ENCODE measurements at regions not wholly inside any gene's neighbourhood (a gene's known extent, or its start where the extent isn't known, plus 50 kb on each side); places are given as distances from the start of the nearest gene placed in this dataset.
"Not testable (repeated sequence)": the region's sequence is repeated elsewhere in the genome, so short reads cannot be mapped to it uniquely, and the experiment has no call there.

GRCh38 chr11:128157423-128158298 is 429.7 kb downstream of the ETS1 start:
- Histone ChIP-seq H3K4me3 (ENCODE audit: low read depth, low read length) (peak overlapping the region; percentile 30), H3K9ac (ENCODE audit: low read depth, low read length) (peak overlapping the region; percentile 48), H3K9me3 (ENCODE audit: control insufficient read depth, insufficient read depth, low read length) (no peaks in the 10 kb centered on the region), H3K36me3 (ENCODE audit: control insufficient read depth, insufficient read depth, low read length) (no peaks in the 10 kb centered on the region), H3K27me3 (ENCODE audit: control insufficient read depth, insufficient read depth, low read length) (no peaks in the 10 kb centered on the region), H3K4me1 (ENCODE audit: control insufficient read depth, insufficient read depth, low read length) (no peaks in the 10 kb centered on the region)

GRCh38 chr11:128156486-128156885 is 430.9 kb downstream of the ETS1 start:
- H3K36me3 ChIP-seq (ENCODE audit: control insufficient read depth, insufficient read depth, low read length), result no peaks in the 10 kb centered on the region
- H3K9ac ChIP-seq (ENCODE audit: low read depth, low read length), result no peak overlapping the region
- no peak overlapping the region for H3K4me3 ChIP-seq (ENCODE audit: low read depth, low read length)
- H3K27me3 ChIP-seq (ENCODE audit: control insufficient read depth, insufficient read depth, low read length), result no peaks in the 10 kb centered on the region
- H3K4me1 ChIP-seq (ENCODE audit: control insufficient read depth, insufficient read depth, low read length), result no peaks in the 10 kb centered on the region
- no peaks in the 10 kb centered on the region for H3K9me3 ChIP-seq (ENCODE audit: control insufficient read depth, insufficient read depth, low read length)

- Histone ChIP-seq H3K4me3 (ENCODE audit: low read depth, low read length) (no peak overlapping the region), H3K36me3 (ENCODE audit: control insufficient read depth, insufficient read depth, low read length) (no peaks in the 10 kb centered on the region), H3K9ac (ENCODE audit: low read depth, low read length) (no peak overlapping the region), H3K9me3 (ENCODE audit: control insufficient read depth, insufficient read depth, low read length) (no peaks in the 10 kb centered on the region), H3K4me1 (ENCODE audit: control insufficient read depth, insufficient read depth, low read length) (no peaks in the 10 kb centered on the region), H3K27me3 (ENCODE audit: control insufficient read depth, insufficient read depth, low read length) (no peaks in the 10 kb centered on the region)
Measured at GRCh38 chr11:128155590-128155989, 431.8 kb downstream of the ETS1 start.

GRCh38 chr11:128153697-128154048 is 433.7 kb downstream of the ETS1 start:
- no peak overlapping the region for H3K4me3 ChIP-seq (ENCODE audit: low read depth, low read length)
- no peaks in the 10 kb centered on the region for H3K9me3 ChIP-seq (ENCODE audit: control insufficient read depth, insufficient read depth, low read length)
- H3K9ac ChIP-seq (ENCODE audit: low read depth, low read length), result no peak overlapping the region
- H3K36me3 ChIP-seq (ENCODE audit: control insufficient read depth, insufficient read depth, low read length), result no peaks in the 10 kb centered on the region
- H3K27me3 ChIP-seq (ENCODE audit: control insufficient read depth, insufficient read depth, low read length), result no peaks in the 10 kb centered on the region
- no peaks in the 10 kb centered on the region for H3K4me1 ChIP-seq (ENCODE audit: control insufficient read depth, insufficient read depth, low read length)

GRCh38 chr11:128152796-128153696 is 434.3 kb downstream of the ETS1 start:
- Histone ChIP-seq H3K4me3 (ENCODE audit: low read depth, low read length) (no peak overlapping the region), H3K27me3 (ENCODE audit: control insufficient read depth, insufficient read depth, low read length) (no peaks in the 10 kb centered on the region), H3K4me1 (ENCODE audit: control insufficient read depth, insufficient read depth, low read length) (no peaks in the 10 kb centered on the region), H3K9ac (ENCODE audit: low read depth, low read length) (no peak overlapping the region), H3K36me3 (ENCODE audit: control insufficient read depth, insufficient read depth, low read length) (no peaks in the 10 kb centered on the region), H3K9me3 (ENCODE audit: control insufficient read depth, insufficient read depth, low read length) (no peaks in the 10 kb centered on the region)

GRCh38 chr11:128151780-128152179 is 435.6 kb downstream of the ETS1 start:
- Histone ChIP-seq H3K9me3 (ENCODE audit: control insufficient read depth, insufficient read depth, low read length) (no peaks in the 10 kb centered on the region), H3K36me3 (ENCODE audit: control insufficient read depth, insufficient read depth, low read length) (no peaks in the 10 kb centered on the region), H3K9ac (ENCODE audit: low read depth, low read length) (no peak overlapping the region), H3K4me1 (ENCODE audit: control insufficient read depth, insufficient read depth, low read length) (no peaks in the 10 kb centered on the region), H3K27me3 (ENCODE audit: control insufficient read depth, insufficient read depth, low read length) (no peaks in the 10 kb centered on the region), H3K4me3 (ENCODE audit: low read depth, low read length) (no peak overlapping the region)

- no peaks in the 10 kb centered on the region for H3K9me3 ChIP-seq (ENCODE audit: control insufficient read depth, insufficient read depth, low read length)
- no peak overlapping the region for H3K4me3 ChIP-seq (ENCODE audit: low read depth, low read length)
- no peaks in the 10 kb centered on the region for H3K4me1 ChIP-seq (ENCODE audit: control insufficient read depth, insufficient read depth, low read length)
- no peak overlapping the region for H3K9ac ChIP-seq (ENCODE audit: low read depth, low read length)
- no peaks in the 10 kb centered on the region for H3K36me3 ChIP-seq (ENCODE audit: control insufficient read depth, insufficient read depth, low read length)
- H3K27me3 ChIP-seq (ENCODE audit: control insufficient read depth, insufficient read depth, low read length), result no peaks in the 10 kb centered on the region
Measured at GRCh38 chr11:128151338-128151737, 436.0 kb downstream of the ETS1 start.

GRCh38 chr11:128148208-128148607 is 439.1 kb downstream of the ETS1 start:
- Histone ChIP-seq H3K9me3 (ENCODE audit: control insufficient read depth, insufficient read depth, low read length) (no peaks in the 10 kb centered on the region), H3K27me3 (ENCODE audit: control insufficient read depth, insufficient read depth, low read length) (no peaks in the 10 kb centered on the region), H3K4me3 (ENCODE audit: low read depth, low read length) (no peak overlapping the region), H3K4me1 (ENCODE audit: control insufficient read depth, insufficient read depth, low read length) (no peaks in the 10 kb centered on the region), H3K9ac (ENCODE audit: low read depth, low read length) (no peak overlapping the region), H3K36me3 (ENCODE audit: control insufficient read depth, insufficient read depth, low read length) (no peaks in the 10 kb centered on the region)

GRCh38 chr11:128146926-128147605 is 440.3 kb downstream of the ETS1 start:
- no peak overlapping the region for H3K4me3 ChIP-seq (ENCODE audit: low read depth, low read length)
- no peaks in the 10 kb centered on the region for H3K9me3 ChIP-seq (ENCODE audit: control insufficient read depth, insufficient read depth, low read length)
- H3K27me3 ChIP-seq (ENCODE audit: control insufficient read depth, insufficient read depth, low read length), result no peaks in the 10 kb centered on the region
- no peaks in the 10 kb centered on the region for H3K36me3 ChIP-seq (ENCODE audit: control insufficient read depth, insufficient read depth, low read length)
- no peak overlapping the region for H3K9ac ChIP-seq (ENCODE audit: low read depth, low read length)
- H3K4me1 ChIP-seq (ENCODE audit: control insufficient read depth, insufficient read depth, low read length), result no peaks in the 10 kb centered on the region

GRCh38 chr11:128140293-128140692 is 447.1 kb downstream of the ETS1 start:
- H3K4me3 ChIP-seq (ENCODE audit: low read depth, low read length); H3K36me3 ChIP-seq (ENCODE audit: control insufficient read depth, insufficient read depth, low read length); H3K27me3 ChIP-seq (ENCODE audit: control insufficient read depth, insufficient read depth, low read length); H3K4me1 ChIP-seq (ENCODE audit: control insufficient read depth, insufficient read depth, low read length); H3K9ac ChIP-seq (ENCODE audit: low read depth, low read length); H3K9me3 ChIP-seq (ENCODE audit: control insufficient read depth, insufficient read depth, low read length): not testable (repeated sequence)

GRCh38 chr11:128135451-128135850 is 451.9 kb downstream of the ETS1 start:
- no peaks in the 10 kb centered on the region for H3K27me3 ChIP-seq (ENCODE audit: control insufficient read depth, insufficient read depth, low read length)
- H3K9ac ChIP-seq (ENCODE audit: low read depth, low read length), result no peak overlapping the region
- H3K4me3 ChIP-seq (ENCODE audit: low read depth, low read length), result no peak overlapping the region

More at GRCh38 chr11:128135451-128135850, 451.9 kb downstream of the ETS1 start:
- Histone ChIP-seq H3K36me3 (ENCODE audit: control insufficient read depth, insufficient read depth, low read length) (no peaks in the 10 kb centered on the region), H3K9me3 (ENCODE audit: control insufficient read depth, insufficient read depth, low read length) (no peaks in the 10 kb centered on the region), H3K4me1 (ENCODE audit: control insufficient read depth, insufficient read depth, low read length) (peaks cover 4% of the 10 kb centered on the region)

Measured in iPS-15b (cell line).